PC-9 (cell line): ENCODE measurements at regions not wholly inside any gene's neighbourhood (a gene's known extent, or its start where the extent isn't known, plus 50 kb on each side); places are given as distances from the start of the nearest gene placed in this dataset.

Source experiments
- BruUV-seq: library from RNA; stranded (reverse); fragments of 400-500 nt; replicated peaks from 2 replicates; lab custom pipeline; 2021; lab: Mats Ljungman, UMichigan
- CTCF ChIA-PET: fragments of 300-600 bp; sonication (Branson Sonifier 250); formaldehyde crosslinking; loops from one replicate; lab custom pipeline; 2022; ENCODE audit warnings: antibody characterized with exemption; lab: Charles Lee
- POLR2A ChIA-PET: fragments of 300-600 bp; sonication (Branson Sonifier 250); formaldehyde crosslinking; loops from one replicate; lab custom pipeline; 2022; ENCODE audit warnings: antibody characterized with exemption; ENCODE audit not compliant: unreplicated experiment; lab: Charles Lee
- DNase-seq, 2 experiments: peaks; one replicate each; pipeline versions ENCODE4 v3.0.0 to v3.0.0-alpha.2; 2015 to 2022; ENCODE audit warnings: mixed read lengths in 1 of 2
- H2AFZ ChIP-seq: fragments of 200-600 bp; sonication (generic); 2 replicates; pipeline ENCODE4 v1.8.1; 2017; ENCODE audit warnings: antibody characterized with exemption
- H3F3A ChIP-seq: fragments of 200-600 bp; sonication (generic); 2 replicates; pipeline ENCODE4 v1.8.1; 2017; ENCODE audit warnings: antibody characterized with exemption, mild to moderate bottlenecking, low read depth; ENCODE audit not compliant: insufficient read depth
- H3K27ac ChIP-seq: fragments of 200-600 bp; sonication (generic); 2 replicates; pipeline ENCODE4 v1.6.1; 2016; ENCODE audit warnings: mixed run types
- H3K27me3 ChIP-seq: fragments of 200-600 bp; sonication (generic); 2 replicates; pipeline ENCODE4 v1.6.1; 2016; ENCODE audit warnings: low read depth, mixed run types; ENCODE audit not compliant: insufficient read depth
- H3K36me3 ChIP-seq: fragments of 200-600 bp; sonication (generic); 2 replicates; pipeline ENCODE4 v1.6.1; 2016; ENCODE audit warnings: low read depth, mixed run types
- H3K4me1 ChIP-seq: fragments of 200-600 bp; sonication (generic); replicated peaks from 2 replicates; pipeline ENCODE4 v1.6.1; 2016; ENCODE audit warnings: mixed run types; ENCODE audit not compliant: insufficient read depth
- H3K4me2 ChIP-seq: fragments of 200-600 bp; sonication (generic); 2 replicates; pipeline ENCODE4 v1.6.1; 2017; ENCODE audit warnings: mixed run types
- H3K4me3 ChIP-seq: fragments of 200-600 bp; sonication (generic); 2 replicates; pipeline ENCODE4 v1.6.1; 2016; ENCODE audit warnings: mixed run types
- H3K79me2 ChIP-seq: fragments of 200-600 bp; sonication (generic); 2 replicates; pipeline ENCODE4 v1.6.1; 2017; ENCODE audit warnings: low read depth, mixed run types
- H3K9me2 ChIP-seq: fragments of 200-600 bp; sonication (generic); 2 replicates; pipeline ENCODE4 v1.8.1; 2017; ENCODE audit warnings: mild to moderate bottlenecking; ENCODE audit not compliant: insufficient read depth
- H3K9me3 ChIP-seq: fragments of 200-600 bp; sonication (generic); 2 replicates; pipeline ENCODE4 v1.8.1; 2016; ENCODE audit warnings: low read depth; ENCODE audit not compliant: insufficient read depth
- H4K20me1 ChIP-seq: fragments of 200-600 bp; sonication (generic); 2 replicates; pipeline ENCODE4 v1.8.1; 2017; ENCODE audit not compliant: insufficient read depth
- EZH2 ChIP-seq: fragments of 200-600 bp; sonication (generic); IDR thresholded peaks from 2 replicates; pipeline ENCODE4 v1.8.0; 2017; ENCODE audit warnings: antibody characterized with exemption, low read depth
- intact Hi-C: fragments of 100-400 bp; cut with micrococcal nuclease; formaldehyde crosslinking; loops from one replicate; pipeline ENCODE4 v1.10.0; 2022; ENCODE audit not compliant: unreplicated experiment
- TF ChIP-seq, protein P1 (sequence below): fragments of 200-600 bp; sonication (generic); conservative IDR thresholded peaks from 2 replicates; pipeline ENCODE4 v1.6.1; 2017; ENCODE audit warnings: mixed run types, antibody characterized with exemption, mild to moderate bottlenecking, moderate library complexity

DNA sequence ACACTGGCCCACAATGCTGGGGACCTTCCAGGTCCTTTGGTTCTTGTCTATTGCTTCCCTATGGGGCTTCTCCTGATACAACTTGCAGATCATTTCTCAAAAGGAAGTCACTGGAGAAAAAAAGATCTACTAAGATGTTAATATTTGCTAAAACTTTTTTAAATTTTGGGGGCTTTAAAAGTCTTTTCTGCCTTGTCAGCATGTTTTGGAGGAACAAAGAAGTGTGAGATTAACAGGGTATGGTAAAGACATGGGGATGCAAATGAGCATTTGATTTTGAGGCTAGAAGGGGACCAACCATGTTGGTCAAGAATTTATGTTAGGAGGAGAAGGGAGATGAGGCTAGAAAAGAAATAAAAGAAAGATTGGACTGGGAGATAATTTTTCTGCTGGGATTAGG is 515.4 kb downstream of the HTR7 start:
- H3K4me1 ChIP-seq, result no peaks in the 10 kb centered on the region
- H2AFZ ChIP-seq, result no peak overlapping the region
- no peaks in the 10 kb centered on the region for H3K9me2 ChIP-seq
- no peak overlapping the region for H3K27ac ChIP-seq
- H3K4me2 ChIP-seq, result no peak overlapping the region
- no peak for DNase-seq
- no peaks in the 10 kb centered on the region for H3K27me3 ChIP-seq
- H3F3A ChIP-seq, result no peaks in the 10 kb centered on the region
- no peak for TF ChIP-seq EZH2
- TF ChIP-seq, protein P1, sequence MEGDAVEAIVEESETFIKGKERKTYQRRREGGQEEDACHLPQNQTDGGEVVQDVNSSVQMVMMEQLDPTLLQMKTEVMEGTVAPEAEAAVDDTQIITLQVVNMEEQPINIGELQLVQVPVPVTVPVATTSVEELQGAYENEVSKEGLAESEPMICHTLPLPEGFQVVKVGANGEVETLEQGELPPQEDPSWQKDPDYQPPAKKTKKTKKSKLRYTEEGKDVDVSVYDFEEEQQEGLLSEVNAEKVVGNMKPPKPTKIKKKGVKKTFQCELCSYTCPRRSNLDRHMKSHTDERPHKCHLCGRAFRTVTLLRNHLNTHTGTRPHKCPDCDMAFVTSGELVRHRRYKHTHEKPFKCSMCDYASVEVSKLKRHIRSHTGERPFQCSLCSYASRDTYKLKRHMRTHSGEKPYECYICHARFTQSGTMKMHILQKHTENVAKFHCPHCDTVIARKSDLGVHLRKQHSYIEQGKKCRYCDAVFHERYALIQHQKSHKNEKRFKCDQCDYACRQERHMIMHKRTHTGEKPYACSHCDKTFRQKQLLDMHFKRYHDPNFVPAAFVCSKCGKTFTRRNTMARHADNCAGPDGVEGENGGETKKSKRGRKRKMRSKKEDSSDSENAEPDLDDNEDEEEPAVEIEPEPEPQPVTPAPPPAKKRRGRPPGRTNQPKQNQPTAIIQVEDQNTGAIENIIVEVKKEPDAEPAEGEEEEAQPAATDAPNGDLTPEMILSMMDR, result no peak
- BruUV-seq, result no TSS peak
- ChIA-PET CTCF (no interaction called here), POLR2A (no interaction called here)
- H3K36me3 ChIP-seq, result no peaks in the 10 kb centered on the region
- no peak overlapping the region for H3K4me3 ChIP-seq
- no peaks in the 10 kb centered on the region for H3K9me3 ChIP-seq
- no peaks in the 10 kb centered on the region for H3K79me2 ChIP-seq
- H4K20me1 ChIP-seq, result no peaks in the 10 kb centered on the region
- intact Hi-C loops, result no loop called here

DNA sequence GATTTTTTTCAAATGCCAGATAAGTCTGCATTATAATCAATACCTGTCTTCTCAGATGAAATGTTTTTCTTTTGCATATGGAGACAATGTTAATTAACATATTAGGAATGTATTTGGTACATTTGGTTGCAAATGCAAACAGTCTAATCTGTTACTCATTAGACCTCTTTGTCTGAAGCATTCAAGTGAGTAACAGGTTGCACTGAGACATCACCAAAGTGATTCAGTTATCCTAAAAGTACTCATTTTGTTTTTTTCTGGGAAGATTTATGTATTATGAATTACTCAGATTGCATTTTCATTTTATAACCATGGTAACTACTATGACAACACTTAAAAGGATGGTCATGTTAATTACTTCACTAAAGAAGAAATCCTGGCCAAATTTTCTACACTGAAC is 513.6 kb downstream of the HTR7 start:
- Histone ChIP-seq H2AFZ (no peak overlapping the region), H3K4me1 (no peaks in the 10 kb centered on the region), H3K36me3 (no peaks in the 10 kb centered on the region), H3F3A (no peaks in the 10 kb centered on the region), H3K9me2 (no peaks in the 10 kb centered on the region), H3K9me3 (no peaks in the 10 kb centered on the region), H3K27ac (no peak overlapping the region), H3K27me3 (no peaks in the 10 kb centered on the region), H3K4me2 (no peak overlapping the region), H4K20me1 (no peaks in the 10 kb centered on the region), H3K4me3 (no peak overlapping the region), H3K79me2 (no peaks in the 10 kb centered on the region)
- ChIA-PET CTCF (no interaction called here), POLR2A (no interaction called here)
- DNase-seq, result no peak
- no peak for TF ChIP-seq EZH2
- TF ChIP-seq, protein P1, result no peak
- intact Hi-C loops, result no loop called here
- BruUV-seq, result no TSS peak

DNA sequence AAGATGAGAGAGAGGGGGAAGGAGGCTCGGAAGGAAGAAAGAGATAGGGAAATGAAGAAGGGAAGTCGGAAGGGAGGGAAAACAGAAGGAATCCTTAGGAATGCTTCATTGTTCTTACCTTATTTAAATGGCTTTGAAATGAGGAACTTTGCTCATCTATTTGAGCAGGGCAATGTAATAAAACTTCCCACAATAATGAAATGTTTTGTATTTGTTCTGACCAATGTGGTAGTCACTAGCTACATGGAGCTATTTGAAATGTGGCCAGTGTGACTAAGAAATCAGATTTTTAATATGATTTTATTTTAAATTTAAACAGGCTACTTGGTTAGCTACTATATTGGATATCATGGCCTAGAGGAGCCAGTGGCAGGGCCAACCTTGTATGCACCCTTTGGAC is 510.6 kb downstream of the HTR7 start:
- Histone ChIP-seq H3K4me1 (no peaks in the 10 kb centered on the region), H3K9me3 (no peaks in the 10 kb centered on the region), H3K27ac (no peak overlapping the region), H3K36me3 (no peaks in the 10 kb centered on the region), H2AFZ (no peak overlapping the region), H3F3A (no peaks in the 10 kb centered on the region), H3K4me3 (no peak overlapping the region), H3K27me3 (no peaks in the 10 kb centered on the region), H3K9me2 (no peaks in the 10 kb centered on the region), H3K79me2 (no peaks in the 10 kb centered on the region), H3K4me2 (no peak overlapping the region), H4K20me1 (no peaks in the 10 kb centered on the region)
- no peak for DNase-seq
- intact Hi-C loops, result no loop called here
- POLR2A ChIA-PET, result interaction anchor here (0.6 kb wide), 1 partner anchor 25 kb away, joined by 7 read pairs; no protein-coding TSS in a partner anchor
- no peak for TF ChIP-seq EZH2
- TF ChIP-seq, protein P1, result no peak
- no TSS peak for BruUV-seq
- CTCF ChIA-PET, result no interaction called here
